Muscle layer of duodenum (tissue), 2 donors: ENCODE measurements at regions not wholly inside any gene's neighbourhood (a gene's known extent, or its start where the extent isn't known, plus 50 kb on each side); places are given as distances from the start of the nearest gene placed in this dataset.

Experiments
- H3K27ac ChIP-seq: one replicate; pipeline ENCODE4 v1.7.0; 2013; ENCODE audit warnings: mild to moderate bottlenecking, low read length
- H3K27me3 ChIP-seq: one replicate; pipeline ENCODE4 v1.7.0; 2013; ENCODE audit warnings: low read depth, mild to moderate bottlenecking, control low read depth, low read length
- H3K36me3 ChIP-seq, 2 donors: one replicate each; pipeline ENCODE4 v1.7.0; 2013; ENCODE audit warnings: low read length in 2 of 2, control low read depth in 1 of 2, mild to moderate bottlenecking in 1 of 2; ENCODE audit not compliant: insufficient read depth in 2 of 2, control insufficient read depth in 1 of 2
- H3K4me1 ChIP-seq, 2 donors: one replicate each; pipeline ENCODE4 v1.7.0; 2013; ENCODE audit warnings: low read length in 2 of 2, mild to moderate bottlenecking in 2 of 2, control low read depth in 1 of 2, moderate library complexity in 1 of 2; ENCODE audit not compliant: insufficient read depth in 2 of 2, control insufficient read depth in 1 of 2
- H3K4me3 ChIP-seq, 2 donors: one replicate each; pipeline ENCODE4 v1.7.0; 2013; ENCODE audit warnings: low read length in 2 of 2, low read depth in 1 of 2, mild to moderate bottlenecking in 1 of 2
- H3K9me3 ChIP-seq, 2 donors: one replicate each; pipeline ENCODE4 v1.7.0; 2013; ENCODE audit warnings: low read length in 2 of 2, control low read depth in 1 of 2, mild to moderate bottlenecking in 1 of 2; ENCODE audit not compliant: control insufficient read depth in 1 of 2
- donor health status: healthy.

DNA sequence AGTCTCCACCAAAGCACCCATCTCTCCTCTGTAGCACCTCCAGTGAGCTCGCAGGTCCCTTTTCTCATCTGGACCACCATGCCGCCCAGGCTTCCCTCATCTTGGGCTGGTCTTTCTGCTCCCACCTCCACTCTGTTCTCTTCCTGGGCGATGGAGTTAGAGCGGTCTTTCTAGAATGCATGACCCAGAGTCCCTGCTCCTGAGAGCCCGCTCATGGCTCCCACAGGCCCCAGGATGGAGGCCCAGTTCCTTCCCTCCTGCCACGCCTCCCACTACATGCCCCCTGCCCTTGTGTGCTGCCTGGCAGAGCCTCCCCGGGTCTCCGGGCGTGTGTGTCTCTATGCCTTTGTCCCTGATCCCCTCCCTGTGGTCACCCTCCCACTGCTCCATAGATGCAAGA, 100.7 kb upstream of the RTL1 start:
- H3K4me1 ChIP-seq, result peaks cover 3 to 10% of the 10 kb centered on the region in 2 donors
- no peaks in the 10 kb centered on the region for H3K36me3 ChIP-seq
- no peak overlapping the region for H3K27ac ChIP-seq
- H3K9me3 ChIP-seq, result no peaks in the 10 kb centered on the region
- no peaks in the 10 kb centered on the region for H3K27me3 ChIP-seq
- H3K4me3 ChIP-seq, result no peak overlapping the region

DNA sequence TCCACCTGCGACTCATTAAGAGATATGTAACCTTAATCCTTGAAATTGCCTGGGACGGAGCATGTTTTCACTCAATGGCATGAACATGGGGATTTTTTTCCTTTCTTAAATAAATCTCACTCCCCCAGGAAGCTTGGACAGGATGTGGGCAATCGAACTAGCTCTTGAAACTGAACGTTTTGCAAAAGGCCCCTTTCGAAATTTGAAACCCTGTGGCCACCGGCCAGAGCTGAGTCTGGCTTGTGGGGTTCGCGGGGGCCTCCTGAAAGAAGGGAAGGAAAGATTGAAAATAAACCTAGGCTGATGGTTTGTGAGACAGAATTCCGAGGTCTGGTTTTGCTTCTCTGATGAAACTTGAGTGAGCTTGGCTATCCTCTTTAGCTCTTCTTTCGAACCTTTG, 101.4 kb upstream of the RTL1 start:
- no peak overlapping the region for H3K27ac ChIP-seq
- no peaks in the 10 kb centered on the region for H3K9me3 ChIP-seq
- no peak overlapping the region for H3K4me3 ChIP-seq
- peaks cover 3 to 10% of the 10 kb centered on the region in 2 donors for H3K4me1 ChIP-seq
- no peaks in the 10 kb centered on the region for H3K36me3 ChIP-seq
- H3K27me3 ChIP-seq, result no peaks in the 10 kb centered on the region

DNA sequence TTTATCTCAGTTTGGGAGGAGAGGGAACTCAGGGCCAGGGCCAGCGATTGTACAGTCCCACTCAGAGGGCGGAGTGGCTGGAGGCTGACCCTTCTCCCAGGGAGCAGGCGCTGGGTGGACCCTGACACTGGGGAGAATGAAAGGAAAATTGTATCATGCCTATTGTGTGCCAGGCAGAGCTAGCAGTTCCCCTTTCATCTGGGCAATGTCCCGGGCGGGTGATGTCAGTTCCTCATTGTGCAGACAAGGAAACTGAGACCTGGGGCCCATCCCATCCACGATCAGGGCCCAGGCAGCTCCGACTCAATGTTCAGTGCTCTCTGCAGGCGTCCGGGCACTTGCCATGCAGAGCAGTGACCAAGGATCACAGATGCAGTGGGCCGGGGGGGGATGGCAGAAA, 101.9 kb upstream of the RTL1 start:
- no peak overlapping the region for H3K4me3 ChIP-seq

DNA sequence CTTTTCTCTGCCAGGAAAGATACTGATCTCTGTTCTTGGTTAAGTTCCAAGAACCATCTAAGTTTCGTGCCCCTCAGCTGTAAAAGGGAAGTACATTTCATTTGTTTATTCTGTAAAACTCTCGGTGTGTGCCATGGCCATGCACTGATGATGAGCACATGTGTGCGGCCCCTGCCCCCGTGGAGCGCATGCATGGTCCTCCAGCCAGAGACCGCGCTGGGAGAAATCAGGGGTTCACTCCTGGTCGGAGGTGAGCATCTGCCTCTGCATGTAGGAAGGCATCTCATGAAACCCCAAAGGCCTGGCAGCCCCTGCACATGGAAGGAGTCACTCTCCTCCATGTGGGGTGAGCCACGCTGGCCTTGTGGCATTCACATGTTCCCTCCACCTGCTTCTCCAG, 102.5 kb upstream of the RTL1 start:
- Histone ChIP-seq H3K4me1 (peaks cover 3 to 10% of the 10 kb centered on the region in 2 donors), H3K27me3 (no peaks in the 10 kb centered on the region), H3K9me3 (no peaks in the 10 kb centered on the region), H3K4me3 (no peak overlapping the region), H3K36me3 (no peaks in the 10 kb centered on the region), H3K27ac (no peak overlapping the region)

More for the DNA sequence above, 101.9 kb upstream of the RTL1 start:
- no peaks in the 10 kb centered on the region for H3K27me3 ChIP-seq
- H3K27ac ChIP-seq, result no peak overlapping the region
- H3K36me3 ChIP-seq, result no peaks in the 10 kb centered on the region
- H3K4me1 ChIP-seq, result peaks cover 3 to 10% of the 10 kb centered on the region in 2 donors
- H3K9me3 ChIP-seq, result no peaks in the 10 kb centered on the region

DNA sequence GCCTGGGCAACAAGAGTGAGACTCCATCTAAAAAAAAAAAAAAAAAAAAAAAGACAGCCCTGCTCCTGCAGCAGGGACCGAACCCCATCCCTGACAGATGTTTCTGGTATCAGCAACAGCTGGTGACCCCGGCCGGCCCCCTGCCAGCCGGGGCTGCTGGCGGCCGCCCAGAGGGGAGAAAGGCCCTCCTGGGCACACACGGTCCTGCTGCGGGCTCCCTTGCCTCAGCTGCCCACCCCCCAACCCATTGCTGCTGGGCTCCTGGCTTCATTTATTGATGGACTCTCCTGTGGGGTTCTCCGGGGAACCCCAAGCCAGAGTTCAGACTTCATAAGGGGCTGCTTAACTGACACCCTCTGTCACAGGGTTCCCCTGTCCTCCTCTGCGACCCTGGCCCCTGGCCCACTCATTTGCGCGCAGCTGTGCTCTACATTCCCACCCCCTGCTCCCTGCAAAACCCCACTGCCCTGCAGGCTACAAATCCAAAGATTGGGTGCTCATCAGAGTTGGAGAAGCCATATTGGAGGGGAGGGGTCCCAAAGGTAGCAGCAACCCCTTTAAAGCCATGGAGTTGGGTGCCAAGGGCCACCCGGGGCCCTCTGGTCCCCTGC, 103.6 kb upstream of the RTL1 start:
- Histone ChIP-seq H3K4me1 (peaks cover 3 to 10% of the 10 kb centered on the region in 2 donors), H3K9me3 (peaks cover 0 to 2% of the 10 kb centered on the region in 2 donors), H3K27me3 (no peaks in the 10 kb centered on the region), H3K36me3 (no peaks in the 10 kb centered on the region), H3K27ac (no peak overlapping the region), H3K4me3 (no peak overlapping the region)

DNA sequence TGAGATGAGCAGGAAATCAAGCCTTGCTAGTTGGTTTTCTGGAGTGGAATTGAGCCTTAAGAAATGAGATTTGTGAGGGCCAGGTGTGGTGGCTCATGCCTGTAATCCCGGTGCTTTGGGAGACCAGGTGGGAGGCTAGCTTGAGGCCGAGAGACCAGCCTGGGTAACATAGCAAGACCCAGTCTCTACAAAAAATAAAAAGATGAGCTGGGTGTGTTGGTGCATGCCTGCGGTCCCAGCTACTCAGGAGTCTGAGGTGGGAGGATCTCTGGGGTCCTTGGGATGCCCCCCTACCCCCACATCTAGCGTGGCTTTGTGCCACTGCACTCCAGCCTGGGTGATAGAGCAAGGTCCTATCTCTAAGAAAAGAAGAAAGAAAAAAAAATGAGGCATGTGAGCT, 104.2 kb upstream of the RTL1 start:
- Histone ChIP-seq H3K4me1 (peaks cover 3 to 10% of the 10 kb centered on the region in 2 donors), H3K4me3 (no peak overlapping the region), H3K36me3 (no peaks in the 10 kb centered on the region), H3K27me3 (no peaks in the 10 kb centered on the region), H3K9me3 (peaks cover 0 to 6% of the 10 kb centered on the region in 2 donors), H3K27ac (no peak overlapping the region)

DNA sequence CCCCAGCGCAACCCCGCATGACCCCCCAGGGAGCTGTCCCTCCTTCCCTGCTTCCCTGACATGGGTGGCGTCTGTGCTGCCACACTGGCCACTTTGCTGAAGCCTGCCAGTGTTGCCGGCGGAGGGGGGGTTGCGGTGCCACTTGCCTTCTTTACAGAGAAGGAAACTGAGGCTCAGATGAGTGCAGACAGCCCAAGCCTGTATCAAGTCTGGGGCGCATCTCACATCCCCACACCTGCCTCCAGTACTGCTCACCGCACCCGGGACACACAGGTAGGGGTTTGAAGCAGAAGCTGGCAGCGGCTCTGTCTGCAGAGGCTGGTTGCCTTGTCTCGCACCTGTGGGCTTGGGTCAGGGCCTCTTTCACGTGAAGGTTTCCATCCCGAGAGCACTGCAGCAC, 104.7 kb upstream of the RTL1 start:
- H3K9me3 ChIP-seq, result peaks cover 0 to 6% of the 10 kb centered on the region in 2 donors
- no peaks in the 10 kb centered on the region for H3K27me3 ChIP-seq
- H3K4me3 ChIP-seq, result no peak overlapping the region
- H3K4me1 ChIP-seq, result peaks cover 3 to 10% of the 10 kb centered on the region in 2 donors
- no peak overlapping the region for H3K27ac ChIP-seq
- H3K36me3 ChIP-seq, result no peaks in the 10 kb centered on the region

DNA sequence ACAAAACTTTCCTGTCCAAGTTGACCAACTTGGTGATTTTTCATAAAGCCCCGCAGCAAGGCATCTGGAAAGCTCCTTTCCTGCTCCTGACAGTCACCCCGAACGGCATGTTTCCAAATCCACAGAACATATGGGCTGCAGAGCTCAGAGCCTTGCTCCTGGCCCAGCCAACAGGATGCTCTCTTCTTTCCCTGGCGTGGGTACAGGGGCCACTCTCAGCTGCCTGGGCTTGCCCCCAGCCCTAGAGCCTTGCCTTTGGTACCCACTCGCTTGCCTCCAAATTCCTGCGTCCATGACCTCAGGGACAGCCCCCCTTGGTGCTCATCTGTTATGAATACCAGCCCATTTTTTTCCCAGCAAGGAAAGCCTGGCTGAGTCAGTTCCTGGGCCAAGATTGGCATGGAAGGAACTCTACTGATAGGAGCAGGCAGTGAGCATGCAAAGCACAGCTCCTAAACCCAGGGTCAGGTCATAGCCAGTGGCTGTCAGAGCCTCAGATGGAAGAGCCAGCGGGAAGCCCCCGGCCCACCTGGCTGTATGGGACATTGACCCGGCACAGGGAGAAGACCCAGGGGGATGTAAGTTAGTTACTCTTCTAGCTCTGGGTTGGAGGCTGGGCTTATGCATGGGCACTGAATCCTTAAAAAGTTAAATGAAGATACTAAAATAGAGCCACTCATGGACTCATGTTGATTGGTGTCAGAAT, 105.3 kb upstream of the RTL1 start:
- Histone ChIP-seq H3K4me1 (peaks cover 0 to 10% of the 10 kb centered on the region in 2 donors), H3K27ac (no peak overlapping the region), H3K36me3 (no peaks in the 10 kb centered on the region), H3K9me3 (peaks cover 0 to 6% of the 10 kb centered on the region in 2 donors), H3K27me3 (no peaks in the 10 kb centered on the region), H3K4me3 (no peak overlapping the region)

DNA sequence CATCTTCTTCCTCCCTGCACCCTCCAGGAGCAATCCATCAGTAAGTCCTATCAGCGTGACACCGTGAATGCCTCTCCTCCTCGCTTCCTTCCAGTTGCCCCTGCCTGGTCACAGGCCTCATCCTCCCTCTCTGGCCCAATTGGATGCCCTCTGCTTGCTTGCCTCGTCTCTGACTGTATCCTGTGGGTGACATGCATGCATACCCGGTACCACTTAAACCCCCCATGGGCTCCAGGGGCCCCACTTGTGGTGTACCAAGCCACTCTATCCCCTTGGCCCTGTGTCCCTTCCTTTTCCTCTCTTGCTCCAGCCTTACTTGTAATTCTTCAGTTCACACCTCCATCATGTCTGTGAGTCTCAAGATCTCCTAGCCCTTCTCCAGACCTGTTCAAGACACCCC, 106.0 kb upstream of the RTL1 start:
- Histone ChIP-seq H3K9me3 (peaks cover 0 to 6% of the 10 kb centered on the region in 2 donors), H3K27ac (no peak overlapping the region), H3K4me1 (peaks cover 0 to 5% of the 10 kb centered on the region in 2 donors), H3K27me3 (no peaks in the 10 kb centered on the region), H3K4me3 (no peak overlapping the region), H3K36me3 (no peaks in the 10 kb centered on the region)

DNA sequence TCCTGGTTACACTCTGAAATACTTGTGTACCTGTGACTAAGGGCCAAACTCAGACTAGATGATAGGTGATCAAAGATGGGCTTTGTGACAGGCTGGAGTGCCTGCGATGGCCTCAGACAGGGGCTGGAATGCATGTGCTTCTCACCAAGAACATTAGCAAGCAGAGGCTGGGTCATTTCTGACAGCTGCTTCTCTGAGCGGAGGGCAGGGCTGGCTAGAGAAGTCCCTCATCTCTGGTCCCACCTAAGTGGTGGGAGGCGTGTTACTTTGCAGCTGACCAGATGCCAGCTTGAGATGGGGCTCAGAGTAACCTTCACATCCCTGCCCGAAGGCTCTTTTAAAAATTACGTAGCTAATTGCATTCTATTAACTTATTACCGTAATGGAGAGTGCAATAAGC, 106.8 kb upstream of the RTL1 start:
- Histone ChIP-seq H3K4me1 (no peaks in the 10 kb centered on the region), H3K27ac (no peak overlapping the region), H3K36me3 (no peaks in the 10 kb centered on the region), H3K9me3 (peaks cover 0 to 6% of the 10 kb centered on the region in 2 donors), H3K27me3 (no peaks in the 10 kb centered on the region), H3K4me3 (no peak overlapping the region)

DNA sequence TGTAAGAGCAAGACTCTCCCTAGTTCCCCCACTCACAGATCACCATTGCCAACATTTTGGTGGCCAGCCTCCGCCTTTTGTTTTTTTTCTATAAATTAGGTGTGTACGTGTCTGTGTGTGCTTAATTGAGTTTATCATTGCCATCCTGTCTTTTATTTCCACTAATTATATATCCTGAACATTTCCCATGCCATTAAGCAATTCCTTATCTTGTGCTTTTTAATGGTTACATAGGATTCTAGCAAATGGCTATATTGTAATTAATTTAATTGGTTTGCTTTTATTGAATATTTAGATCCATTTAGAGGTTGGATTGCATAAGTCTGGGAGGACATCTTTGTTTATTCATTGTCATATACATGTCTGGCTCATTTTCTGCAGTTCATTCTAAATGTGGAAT, 107.3 kb upstream of the RTL1 start:
- Histone ChIP-seq H3K4me3 (no peak overlapping the region), H3K27me3 (no peaks in the 10 kb centered on the region), H3K36me3 (no peaks in the 10 kb centered on the region), H3K27ac (no peak overlapping the region), H3K9me3 (peaks cover 0 to 6% of the 10 kb centered on the region in 2 donors), H3K4me1 (no peaks in the 10 kb centered on the region)

DNA sequence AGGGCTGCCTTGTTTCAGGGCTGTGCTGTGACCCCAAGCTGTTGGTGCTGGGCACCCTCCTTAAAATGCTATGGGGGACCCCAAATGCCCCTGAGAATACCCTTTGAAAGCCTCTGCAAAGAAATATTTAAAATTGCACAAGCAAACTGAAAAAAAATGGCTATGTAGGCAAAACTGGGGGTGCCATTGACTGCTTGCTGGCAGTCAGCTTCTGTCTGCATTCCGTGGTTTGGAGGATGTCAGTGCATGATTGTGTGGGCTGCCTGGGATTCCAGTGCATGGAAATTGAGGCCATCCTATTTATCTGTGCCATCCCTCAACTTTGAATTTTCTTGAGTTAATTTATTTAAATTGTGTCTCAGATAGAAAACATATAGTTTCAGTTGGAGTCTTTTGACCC, 113.7 kb upstream of the RTL1 start:
- H3K36me3 ChIP-seq, result no peaks in the 10 kb centered on the region
- H3K9me3 ChIP-seq, result peaks cover 0 to 3% of the 10 kb centered on the region in 2 donors
- no peak overlapping the region for H3K4me3 ChIP-seq
- no peak overlapping the region for H3K27ac ChIP-seq
- no peaks in the 10 kb centered on the region for H3K4me1 ChIP-seq
- H3K27me3 ChIP-seq, result no peaks in the 10 kb centered on the region
